ENCODE measurements at regions not wholly inside any gene's neighbourhood (a gene's known extent, or its start where the extent isn't known, plus 50 kb on each side); places are given as distances from the start of the nearest gene placed in this dataset.

DNA sequence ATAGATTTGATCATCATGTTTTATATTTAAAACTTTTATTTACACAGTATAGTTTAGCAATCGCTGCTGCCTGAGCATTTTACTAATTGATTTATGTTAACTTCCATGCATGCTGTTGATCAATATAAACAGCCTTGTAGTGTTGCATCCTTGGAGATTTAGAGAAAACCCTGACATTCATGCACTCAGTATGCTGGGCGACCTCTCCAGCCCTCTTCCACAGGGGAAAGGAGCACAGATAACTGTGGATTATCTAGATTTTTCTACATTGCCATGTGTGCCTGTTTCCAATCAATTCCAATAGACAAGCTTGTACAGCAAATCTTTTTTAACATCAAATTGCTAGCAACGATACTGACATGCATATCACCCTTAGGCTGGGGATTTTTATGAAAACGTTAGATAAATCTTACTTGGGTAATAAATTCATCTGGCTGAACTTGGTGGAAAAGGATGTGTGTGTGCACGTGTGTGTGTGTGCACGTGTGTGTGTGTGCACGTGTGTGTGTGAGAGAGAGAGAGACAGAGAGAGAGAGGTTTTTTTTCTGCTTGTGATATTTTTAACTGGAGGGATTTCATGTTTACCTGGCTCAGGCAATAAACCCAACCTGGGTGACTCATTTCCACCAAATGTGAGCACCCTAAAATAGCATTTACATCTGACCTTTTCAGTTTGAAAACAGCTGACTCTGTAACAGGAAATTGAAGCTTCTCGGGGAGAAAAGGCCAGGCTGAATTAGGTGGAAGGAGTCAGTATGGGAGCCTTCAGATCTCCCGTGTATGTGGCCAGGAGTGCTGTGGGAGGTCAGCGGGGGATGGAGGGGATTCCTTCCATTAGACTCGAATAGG is 339.8 kb downstream of the PRDM2 start:
- DNase-seq (ENCODE audit: low read depth), result no peak

GRCh38 chr1:14049965-14050364 is 350.0 kb downstream of the PRDM2 start:
- no peak for DNase-seq (ENCODE audit: low read depth)

DNA sequence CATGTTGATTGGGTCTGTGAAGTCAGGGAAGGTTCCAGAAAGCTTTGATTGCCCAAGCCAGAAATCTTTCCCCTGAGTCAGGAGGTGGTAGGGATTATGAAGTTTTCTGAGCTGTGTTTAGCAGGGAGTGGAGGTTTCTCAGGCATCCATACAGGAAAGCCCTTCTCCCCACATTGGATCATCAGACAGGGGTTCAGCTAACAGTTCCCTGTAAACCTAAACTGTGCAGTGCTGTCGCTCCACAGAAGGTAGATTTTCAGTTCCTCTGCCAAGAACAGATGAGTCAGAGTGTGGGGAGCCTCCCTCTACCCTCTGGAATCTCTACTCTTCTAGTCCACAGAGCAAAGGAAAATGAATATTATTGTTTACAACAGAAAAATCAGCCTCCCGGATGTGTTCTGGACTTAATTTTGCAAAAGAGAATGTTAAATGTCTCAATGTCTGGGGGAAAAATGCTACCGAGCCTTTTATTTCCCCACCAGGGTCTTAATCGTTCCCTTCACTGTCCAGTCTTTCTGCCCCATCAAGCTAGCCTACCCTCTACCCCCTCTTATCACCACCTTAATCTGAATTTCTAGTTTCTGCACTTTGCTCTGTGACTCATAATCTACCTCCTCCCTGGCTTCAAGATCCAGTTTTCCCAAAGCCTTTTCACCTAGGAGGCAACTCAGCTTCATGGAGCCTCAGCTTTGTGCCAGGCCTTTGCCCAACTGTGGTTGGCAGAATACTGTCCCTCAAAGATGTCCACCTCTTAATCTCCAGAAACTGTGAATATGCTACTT is 355.6 kb downstream of the PRDM2 start:
- DNase-seq (ENCODE audit: low read depth), result no peak

GRCh38 chr1:14057640-14058039 is 357.7 kb downstream of the PRDM2 start:
- no peak for DNase-seq (ENCODE audit: low read depth)

DNA sequence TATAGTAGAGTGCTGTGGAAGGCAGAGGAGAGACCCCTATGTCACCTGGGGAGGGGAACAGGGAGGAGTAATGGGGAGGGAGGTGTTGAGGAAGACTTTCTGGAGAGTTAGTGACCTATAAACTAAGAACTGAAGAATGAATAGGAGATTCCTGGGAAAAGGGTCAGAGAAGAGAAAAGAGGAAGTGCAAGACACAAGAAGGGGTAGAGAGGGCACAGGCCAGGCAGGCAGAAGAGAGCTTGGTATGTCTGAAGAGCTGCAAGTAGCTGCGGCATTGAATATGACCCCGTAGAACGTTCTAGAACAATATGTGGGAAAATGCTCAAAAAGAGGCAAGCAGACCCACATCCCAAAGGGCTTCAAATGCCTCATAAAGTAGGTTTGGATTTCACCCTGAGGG is 361.2 kb downstream of the PRDM2 start:
- no peak for DNase-seq (ENCODE audit: low read depth)

DNA sequence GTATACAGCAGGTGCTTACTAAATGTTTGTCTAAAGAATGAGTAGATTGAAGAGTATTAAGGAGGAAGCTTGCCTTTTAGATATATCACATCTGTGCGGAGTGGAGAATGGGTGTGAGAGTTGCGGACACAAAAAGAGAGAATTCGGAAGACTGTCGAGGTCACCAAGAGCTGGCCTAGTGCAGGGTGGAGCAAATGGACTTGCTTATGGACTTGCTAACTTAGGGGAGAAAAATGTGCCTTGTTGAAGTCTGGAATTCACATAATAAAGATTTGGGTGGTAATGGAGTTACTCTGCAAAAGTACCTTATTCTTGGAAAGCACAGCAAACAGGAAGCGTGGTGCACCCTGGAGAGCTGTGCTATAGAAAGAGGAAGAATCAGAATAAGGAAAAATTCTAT is 361.7 kb downstream of the PRDM2 start:
- no peak for DNase-seq (ENCODE audit: low read depth)

- no peak for DNase-seq (ENCODE audit: low read depth)
These were observed 362.7 kb downstream of the PRDM2 start for GRCh38 chr1:14062669-14063068.

- no peak for DNase-seq (ENCODE audit: low read depth)
These were observed 364.9 kb downstream of the PRDM2 start for GRCh38 chr1:14064649-14065442.

GRCh38 chr1:14065486-14065885 is 365.5 kb downstream of the PRDM2 start:
- DNase-seq (ENCODE audit: low read depth), result no peak

GRCh38 chr1:14067036-14067435 is 367.0 kb downstream of the PRDM2 start:
- no peak for DNase-seq (ENCODE audit: low read depth)

DNA sequence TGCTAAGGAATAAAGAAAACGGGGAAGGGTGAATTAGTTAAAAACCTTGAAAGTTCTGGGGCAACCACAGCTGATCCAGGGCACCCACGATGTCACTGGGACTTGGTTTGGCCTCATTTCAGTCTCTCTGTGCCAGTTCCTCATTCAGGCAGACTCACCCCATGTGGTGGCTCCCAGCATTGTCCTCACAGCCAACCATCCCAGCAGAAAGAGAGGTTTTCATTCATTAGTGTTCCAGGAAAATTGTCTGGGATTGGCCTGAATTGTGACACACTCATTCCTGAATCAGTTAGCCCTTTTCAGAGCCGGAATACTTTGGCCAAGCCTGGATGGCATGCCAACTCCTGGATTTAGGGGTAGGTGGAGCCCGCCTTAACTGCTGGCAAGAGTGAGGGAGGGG is 367.7 kb downstream of the PRDM2 start:
- DNase-seq (ENCODE audit: low read depth), result no peak

DNA sequence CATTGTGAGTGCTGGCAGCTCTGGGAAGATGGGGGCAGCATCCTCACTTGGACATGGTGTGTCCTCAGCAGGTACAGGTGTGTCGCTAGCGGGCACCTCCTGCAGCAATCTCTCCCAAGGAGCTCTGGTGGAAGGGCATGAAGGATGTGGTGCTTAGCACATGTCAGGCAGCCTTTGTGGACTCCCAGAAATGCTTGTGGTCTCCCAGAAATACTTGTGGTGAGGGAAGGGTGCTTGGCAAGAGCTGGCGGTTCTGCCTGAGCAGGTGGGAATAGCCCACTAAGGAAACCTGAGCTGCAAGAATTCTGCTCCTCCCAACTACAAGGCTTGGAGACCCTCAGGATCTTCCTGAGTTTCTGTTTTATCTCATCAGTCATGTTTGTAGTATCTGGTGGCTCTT is 371.6 kb downstream of the PRDM2 start:
- DNase-seq (ENCODE audit: low read depth), result no peak

DNA sequence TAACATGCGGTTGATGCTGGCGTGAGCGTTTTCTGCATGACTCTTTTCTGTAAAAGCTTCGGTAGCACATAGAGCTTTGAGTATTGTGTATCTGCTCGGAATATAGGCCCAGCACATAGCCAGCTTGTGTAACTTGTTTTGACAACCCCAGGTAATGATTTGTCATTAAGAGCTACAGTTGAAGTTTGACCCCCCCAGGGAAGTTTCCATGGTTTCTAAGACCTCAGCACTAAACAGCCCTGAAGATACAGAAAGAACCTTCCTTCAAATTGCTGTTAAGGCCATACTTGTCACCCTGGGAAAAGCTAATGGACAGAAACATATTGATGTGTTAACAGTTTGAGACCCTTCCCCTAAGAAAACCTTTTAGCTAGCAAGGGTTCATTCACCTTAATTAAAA is 380.7 kb downstream of the PRDM2 start:
- DNase-seq (ENCODE audit: low read depth), result no peak

GRCh38 chr1:14082331-14082730 is 382.3 kb downstream of the PRDM2 start:
- DNase-seq (ENCODE audit: low read depth), result no peak

- DNase-seq (ENCODE audit: low read depth), result no peak
These were observed 383.3 kb downstream of the PRDM2 start for GRCh38 chr1:14083277-14083676.

- no peak for DNase-seq (ENCODE audit: low read depth)
These were observed 383.7 kb downstream of the PRDM2 start for GRCh38 chr1:14083706-14084105.

GRCh38 chr1:14090062-14090461 is 390.1 kb downstream of the PRDM2 start:
- no peak for DNase-seq (ENCODE audit: low read depth)

- no peak for DNase-seq (ENCODE audit: low read depth)
These were observed 390.5 kb downstream of the PRDM2 start for GRCh38 chr1:14090531-14090930.

DNA sequence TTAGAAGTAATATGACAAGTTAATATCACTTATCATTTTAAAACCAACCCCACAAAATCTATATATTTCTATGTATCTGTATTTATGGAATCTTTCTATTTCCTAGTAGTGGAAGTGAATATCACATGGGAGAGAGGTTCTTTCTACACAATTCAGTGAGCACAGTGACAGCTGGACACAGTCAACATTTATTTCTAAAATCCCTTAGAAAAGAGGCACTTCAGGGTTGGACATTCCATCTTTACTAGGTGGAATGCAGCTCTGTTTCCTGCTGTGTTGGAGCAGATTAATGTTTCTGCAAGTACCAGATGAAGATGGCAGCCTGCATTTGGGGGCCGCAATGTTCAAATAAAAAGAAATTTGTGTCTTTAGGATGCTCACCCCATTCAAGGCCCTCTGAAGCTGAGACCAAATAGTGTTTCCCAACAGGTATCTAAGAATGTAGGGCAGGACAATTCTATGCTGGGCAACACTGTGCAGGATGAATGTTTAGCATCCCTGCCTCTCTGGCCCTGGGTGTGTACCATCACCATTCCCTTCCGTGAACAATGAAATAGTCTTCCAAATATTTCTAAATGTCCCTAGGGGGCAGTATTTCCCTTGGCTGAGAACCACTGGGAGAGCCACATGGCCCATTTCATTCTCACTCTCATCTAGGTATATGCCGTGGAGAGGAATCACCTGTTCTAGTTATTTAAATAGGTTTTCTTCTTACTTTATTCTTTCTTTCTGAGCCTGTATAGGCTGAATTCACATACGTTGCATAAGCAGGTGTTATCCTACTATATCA is 394.8 kb downstream of the PRDM2 start:
- no peak for DNase-seq (ENCODE audit: low read depth)

- DNase-seq (ENCODE audit: low read depth), result no peak
These were observed 398.4 kb downstream of the PRDM2 start for GRCh38 chr1:14098294-14098913.

DNA sequence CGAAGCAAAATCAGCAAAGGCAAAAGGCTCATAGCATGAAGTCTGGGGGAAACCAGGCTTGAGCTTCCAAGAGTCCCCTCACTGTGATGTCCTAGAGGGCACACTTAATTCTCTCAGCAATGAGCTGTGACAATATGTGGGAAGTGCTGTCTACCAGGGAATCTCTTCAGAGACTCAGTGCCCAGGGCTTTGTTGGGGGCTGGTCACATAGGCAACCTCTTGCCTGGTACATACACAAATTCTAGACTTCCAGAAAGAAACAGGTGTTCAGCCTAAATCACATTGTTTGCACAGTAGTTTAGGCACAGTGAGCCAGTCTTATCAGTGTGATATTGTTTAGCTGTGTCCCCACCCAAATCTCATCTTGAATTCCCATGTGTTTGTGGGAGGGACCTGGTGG is 400.5 kb downstream of the PRDM2 start:
- DNase-seq (ENCODE audit: low read depth), result no peak

All from amniotic epithelial cell (primary cell).